C4-2B (cell line): ENCODE measurements at regions not wholly inside any gene's neighbourhood (a gene's known extent, or its start where the extent isn't known, plus 50 kb on each side); places are given as distances from the start of the nearest gene placed in this dataset.
A peak's percentile ranks its signal among the peaks of the same experiment; 100 is the strongest.

Experiments
- H3K27ac ChIP-seq: fragments of 450-650 bp; 2 replicates; pipeline ENCODE4 v1.5.1; 2017
- CTCF ChIP-seq: fragments of 450-650 bp; conservative IDR thresholded peaks from 2 replicates; pipeline ENCODE4 v1.5.1; 2017; ENCODE audit warnings: mild to moderate bottlenecking
- ZFX ChIP-seq: fragments of 450-650 bp; IDR thresholded peaks from 2 replicates; pipeline ENCODE4 v1.6.1; 2017

- TF ChIP-seq CTCF (no peak), ZFX (no peak)
- H3K27ac ChIP-seq = no peak overlapping the region
These were observed 60.8 kb upstream of the F3 start for GRCh38 chr1:94602316-94602715.

- TF ChIP-seq CTCF (no peak), ZFX (no peak)
- no peak overlapping the region for H3K27ac ChIP-seq
These were observed 59.0 kb upstream of the F3 start for GRCh38 chr1:94600556-94600955.

GRCh38 chr1:94599095-94599813, 57.7 kb upstream of the F3 start:
- no peak overlapping the region for H3K27ac ChIP-seq
- TF ChIP-seq CTCF (no peak; the same call in 1 of the 2 replicates), ZFX (no peak)

GRCh38 chr1:94597701-94598100, 56.1 kb upstream of the F3 start:
- no peak for TF ChIP-seq ZFX
- H3K27ac ChIP-seq = no peak overlapping the region

GRCh38 chr1:94596260-94596659, 54.7 kb upstream of the F3 start:
- no peak for TF ChIP-seq ZFX
- no peak for TF ChIP-seq CTCF
- H3K27ac ChIP-seq = peak overlapping the region; percentile 11; the same call in 1 of the 2 replicates

- TF ChIP-seq ZFX (no peak), CTCF (no peak)
- H3K27ac ChIP-seq = peak overlapping the region; percentile 11; the same call in 1 of the 2 replicates
These were observed 54.1 kb upstream of the F3 start for GRCh38 chr1:94595658-94596057.

GRCh38 chr1:94593611-94594010, 52.1 kb upstream of the F3 start:
- no peak for TF ChIP-seq CTCF
- TF ChIP-seq ZFX = no peak

GRCh38 chr1:94592571-94592920, 51.0 kb upstream of the F3 start:
- H3K27ac ChIP-seq = no peak overlapping the region
- TF ChIP-seq ZFX (no peak), CTCF (no peak)

More at GRCh38 chr1:94593611-94594010, 52.1 kb upstream of the F3 start:
- H3K27ac ChIP-seq = no peak overlapping the region
